Type B pancreatic cell (in vitro differentiated cells): ENCODE measurements at regions not wholly inside any gene's neighbourhood (a gene's known extent, or its start where the extent isn't known, plus 50 kb on each side); places are given as distances from the start of the nearest gene placed in this dataset.

Experiments used
- DNase-seq: peaks from one replicate; pipeline ENCODE4 v3.0.0; 2021; ENCODE audit warnings: mixed read lengths; ENCODE audit not compliant: unreplicated experiment; ENCODE audit errors: extremely low spot score
- H3K27ac Mint-ChIP-seq: 2 replicates; pipeline ENCODE4 v1.8.0; 2021; ENCODE audit warnings: mild to moderate bottlenecking, mixed read lengths
- H3K27me3 Mint-ChIP-seq: 2 replicates; pipeline ENCODE4 v1.8.0; 2021; ENCODE audit warnings: mixed read lengths
- H3K36me3 Mint-ChIP-seq: 2 replicates; pipeline ENCODE4 v1.8.0; 2021; ENCODE audit warnings: mixed read lengths
- H3K4me1 Mint-ChIP-seq: one replicate; pipeline ENCODE4 v1.8.0; 2021; ENCODE audit warnings: mixed read lengths; ENCODE audit not compliant: unreplicated experiment
- H3K4me3 Mint-ChIP-seq: 2 replicates; pipeline ENCODE4 v1.8.0; 2021; ENCODE audit warnings: mild to moderate bottlenecking, mixed read lengths
- H3K9me3 Mint-ChIP-seq: 2 replicates; pipeline ENCODE4 v1.8.0; 2021; ENCODE audit warnings: mixed read lengths
- CTCF ChIP-seq: fragments of 200-600 bp; sonication (generic); conservative IDR thresholded peaks from 2 replicates; pipeline ENCODE4 v1.5.0; 2021; ENCODE audit warnings: antibody characterized with exemption, mild to moderate bottlenecking

- H3K4me1 Mint-ChIP-seq = peaks cover 18% of the 10 kb centered on the region
- H3K27ac Mint-ChIP-seq = no peak overlapping the region
- peaks cover 10% of the 10 kb centered on the region for H3K27me3 Mint-ChIP-seq
- no peak for TF ChIP-seq CTCF
- DNase-seq = no peak
- no peaks in the 10 kb centered on the region for H3K36me3 Mint-ChIP-seq
- peaks cover 6% of the 10 kb centered on the region for H3K9me3 Mint-ChIP-seq
- no peak overlapping the region for H3K4me3 Mint-ChIP-seq
Measured at GRCh38 chr12:24759155-24759554, 189.7 kb downstream of the BCAT1 start.

GRCh38 chr12:24756479-24757024, 192.3 kb downstream of the BCAT1 start:
- Mint-ChIP-seq H3K4me1 (peaks cover 18% of the 10 kb centered on the region), H3K36me3 (no peaks in the 10 kb centered on the region), H3K27ac (no peak overlapping the region), H3K4me3 (no peak overlapping the region), H3K27me3 (peaks cover 11% of the 10 kb centered on the region), H3K9me3 (no peaks in the 10 kb centered on the region)
- DNase-seq = no peak
- no peak for TF ChIP-seq CTCF

GRCh38 chr12:24754690-24755638, 193.9 kb downstream of the BCAT1 start:
- Mint-ChIP-seq H3K27me3 (peaks cover 11% of the 10 kb centered on the region), H3K4me1 (peaks cover 7% of the 10 kb centered on the region), H3K36me3 (no peaks in the 10 kb centered on the region), H3K4me3 (no peak overlapping the region), H3K27ac (peak overlapping the region; percentile 69), H3K9me3 (no peaks in the 10 kb centered on the region)
- no peak for TF ChIP-seq CTCF
- no peak for DNase-seq

GRCh38 chr12:24752763-24753462, 196.0 kb downstream of the BCAT1 start:
- DNase-seq = no peak
- Mint-ChIP-seq H3K27me3 (peaks cover 11% of the 10 kb centered on the region), H3K27ac (peak overlapping the region; percentile 0), H3K4me1 (peaks cover 10% of the 10 kb centered on the region), H3K4me3 (no peak overlapping the region), H3K9me3 (no peaks in the 10 kb centered on the region), H3K36me3 (no peaks in the 10 kb centered on the region)
- TF ChIP-seq CTCF = no peak

- Mint-ChIP-seq H3K9me3 (no peaks in the 10 kb centered on the region), H3K27me3 (peaks cover 14% of the 10 kb centered on the region), H3K4me1 (peaks cover 9% of the 10 kb centered on the region), H3K4me3 (no peak overlapping the region), H3K27ac (no peak overlapping the region), H3K36me3 (no peaks in the 10 kb centered on the region)
- no peak for TF ChIP-seq CTCF
- DNase-seq = no peak
Measured at GRCh38 chr12:24751181-24751580, 197.7 kb downstream of the BCAT1 start.
